ENCODE measurements at regions not wholly inside any gene's neighbourhood (a gene's known extent, or its start where the extent isn't known, plus 50 kb on each side); places are given as distances from the start of the nearest gene placed in this dataset.
"Not testable (repeated sequence)": the region's sequence is repeated elsewhere in the genome, so short reads cannot be mapped to it uniquely, and the experiment has no call there.

- no peak overlapping the region for H3K4me3 Mint-ChIP-seq
- Histone ChIP-seq H3K4me3 (ENCODE audit: control insufficient read depth in 1 of 2, extremely low read depth in 1 of 2, low read length in 1 of 2) (no peak overlapping the region), H3K27me3 (replicated peaks in 1 of 2; ENCODE audit: control insufficient read depth in 2 of 2, extremely low read depth in 1 of 2, insufficient read depth in 2 of 2, low read length in 1 of 2) (no peaks in the 10 kb centered on the region), H3K4me1 (ENCODE audit: control insufficient read depth in 1 of 2, extremely low read depth in 1 of 2, insufficient read depth in 2 of 2, low read length in 2 of 2) (peaks cover 0 to 6% of the 10 kb centered on the region in 2 experiments), H3K27ac (ENCODE audit: low read length) (no peak overlapping the region), H3K36me3 (ENCODE audit: control insufficient read depth in 2 of 2, extremely low read depth in 1 of 2, insufficient read depth in 1 of 2, low read length in 1 of 2) (no peaks in the 10 kb centered on the region), H3K9me3 (no peaks in the 10 kb centered on the region)
- H3K27ac Mint-ChIP-seq: no peak overlapping the region
- H3K27me3 Mint-ChIP-seq: peaks cover 0 to 3% of the 10 kb centered on the region in 2 donors
- DNase-seq (no peak), ATAC-seq (replicated peaks in 1 of 4) (no peak)
- no peaks in the 10 kb centered on the region for H3K9me3 Mint-ChIP-seq
- WGBS (ENCODE audit: insufficient coverage): 100% methylated on average over 1 of the region's 1 CpG
- H3K36me3 Mint-ChIP-seq: no peaks in the 10 kb centered on the region
- POLR2A ChIA-PET: interaction anchor here in 1 of 2 donors (0.6 kb wide), 1 partner anchor 18 kb away, joined by 4 read pairs; no protein-coding TSS in a partner anchor
- H3K4me1 Mint-ChIP-seq: peaks cover 4 to 6% (median 5%) of the 10 kb centered on the region in 3 donors
- CTCF ChIA-PET: interaction anchor here in 1 of 2 donors (0.5 kb wide), 1 partner anchor 45 kb away, joined by 3 read pairs; no protein-coding TSS in a partner anchor
Measured at GRCh38 chr3:187888701-187889100, 143.4 kb upstream of the BCL6 start.

- Histone ChIP-seq H3K4me1 (ENCODE audit: control insufficient read depth in 1 of 2, extremely low read depth in 1 of 2, insufficient read depth in 2 of 2, low read length in 2 of 2) (peaks cover 0 to 6% of the 10 kb centered on the region in 2 experiments), H3K9me3 (no peaks in the 10 kb centered on the region), H3K27ac (ENCODE audit: low read length) (no peak overlapping the region), H3K4me3 (ENCODE audit: control insufficient read depth in 1 of 2, extremely low read depth in 1 of 2, low read length in 1 of 2) (no peak overlapping the region), H3K36me3 (ENCODE audit: control insufficient read depth in 2 of 2, extremely low read depth in 1 of 2, insufficient read depth in 1 of 2, low read length in 1 of 2) (no peaks in the 10 kb centered on the region), H3K27me3 (replicated peaks in 1 of 2; ENCODE audit: control insufficient read depth in 2 of 2, extremely low read depth in 1 of 2, insufficient read depth in 2 of 2, low read length in 1 of 2) (no peaks in the 10 kb centered on the region)
- ATAC-seq (replicated peaks in 1 of 4) (no peak), DNase-seq (no peak)
- ChIA-PET CTCF (no interaction called here), POLR2A (no interaction called here)
- Mint-ChIP-seq H3K36me3 (no peaks in the 10 kb centered on the region), H3K4me3 (no peak overlapping the region), H3K9me3 (no peaks in the 10 kb centered on the region), H3K27me3 (peaks cover 0 to 3% of the 10 kb centered on the region in 2 donors), H3K4me1 (peaks cover 4 to 6% (median 5%) of the 10 kb centered on the region in 3 donors), H3K27ac (no peak overlapping the region)
- 94% methylated on average over 2 of the region's 4 CpGs for WGBS (ENCODE audit: insufficient coverage)
Measured at GRCh38 chr3:187889106-187889505, 143.8 kb upstream of the BCL6 start.

DNA sequence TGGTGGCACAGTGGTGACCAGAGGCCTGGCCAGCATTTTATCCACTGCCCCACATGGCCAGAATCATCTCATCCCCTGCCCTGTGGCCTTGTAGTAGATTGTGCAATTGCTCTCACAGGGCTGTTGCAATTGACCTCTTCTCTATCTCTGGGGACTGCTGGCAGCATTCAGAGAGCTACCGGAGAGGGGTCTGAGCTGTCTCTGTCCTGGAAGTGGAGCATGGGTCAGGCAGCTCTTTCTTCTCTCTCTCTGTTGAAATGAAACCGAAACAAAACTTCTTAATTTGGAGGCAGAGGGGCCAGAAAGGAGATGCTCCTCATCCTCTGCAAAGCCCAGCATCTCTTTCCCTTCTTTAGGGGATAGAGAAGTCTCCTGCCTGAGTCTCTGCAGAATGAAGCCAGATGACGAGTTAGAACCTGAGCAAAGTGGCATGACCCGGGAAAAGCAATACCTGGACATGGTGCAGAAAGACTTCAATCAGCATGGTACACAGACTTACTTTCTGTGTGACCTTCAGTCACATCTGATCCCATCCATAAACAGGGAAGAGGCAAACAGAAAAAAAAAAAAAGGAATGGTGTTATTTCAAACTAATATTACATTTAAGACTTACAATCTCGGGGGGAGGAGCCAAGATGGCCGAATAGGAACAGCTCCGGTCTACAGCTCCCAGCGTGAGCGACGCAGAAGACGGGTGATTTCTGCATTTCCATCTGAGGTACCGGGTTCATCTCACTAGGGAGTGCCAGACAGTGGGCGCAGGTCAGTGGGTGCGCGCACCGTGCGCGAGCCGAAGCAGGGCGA is 144.5 kb upstream of the BCL6 start:
- no peaks in the 10 kb centered on the region for H3K36me3 Mint-ChIP-seq
- WGBS (ENCODE audit: insufficient coverage): 91% methylated on average over 8 of the region's 20 CpGs
- H3K4me3 ChIP-seq (ENCODE audit: control insufficient read depth in 1 of 2, extremely low read depth in 1 of 2, low read length in 1 of 2): no peak overlapping the region
- no peaks in the 10 kb centered on the region for H3K36me3 ChIP-seq (ENCODE audit: control insufficient read depth in 2 of 2, extremely low read depth in 1 of 2, insufficient read depth in 1 of 2, low read length in 1 of 2)
- no peaks in the 10 kb centered on the region for H3K9me3 Mint-ChIP-seq
- no peak overlapping the region for H3K27ac ChIP-seq (ENCODE audit: low read length)
- H3K4me3 Mint-ChIP-seq: peak overlapping the region in 1 of 3 donors; percentile 31
- H3K27ac Mint-ChIP-seq: no peak overlapping the region
- ChIA-PET CTCF (no interaction called here), POLR2A (no interaction called here)
- H3K4me1 Mint-ChIP-seq: peaks cover 4 to 6% (median 5%) of the 10 kb centered on the region in 3 donors
- H3K27me3 ChIP-seq (replicated peaks in 1 of 2; ENCODE audit: control insufficient read depth in 2 of 2, extremely low read depth in 1 of 2, insufficient read depth in 2 of 2, low read length in 1 of 2): no peaks in the 10 kb centered on the region
- H3K9me3 ChIP-seq: no peaks in the 10 kb centered on the region
- no peak for ATAC-seq (replicated peaks in 1 of 4)
- peaks cover 0 to 3% of the 10 kb centered on the region in 2 donors for H3K27me3 Mint-ChIP-seq
- H3K4me1 ChIP-seq (ENCODE audit: control insufficient read depth in 1 of 2, extremely low read depth in 1 of 2, insufficient read depth in 2 of 2, low read length in 2 of 2): peaks cover 0 to 6% of the 10 kb centered on the region in 2 experiments
- no peak for DNase-seq

GRCh38 chr3:187890405-187890752 is 145.1 kb upstream of the BCL6 start:
- H3K27me3 ChIP-seq (replicated peaks in 1 of 2; ENCODE audit: control insufficient read depth in 2 of 2, extremely low read depth in 1 of 2, insufficient read depth in 2 of 2, low read length in 1 of 2); H3K36me3 Mint-ChIP-seq; H3K4me3 Mint-ChIP-seq; H3K4me3 ChIP-seq (ENCODE audit: control insufficient read depth in 1 of 2, extremely low read depth in 1 of 2, low read length in 1 of 2); H3K4me1 Mint-ChIP-seq; H3K27me3 Mint-ChIP-seq; H3K9me3 ChIP-seq; H3K4me1 ChIP-seq (ENCODE audit: control insufficient read depth in 1 of 2, extremely low read depth in 1 of 2, insufficient read depth in 2 of 2, low read length in 2 of 2); H3K27ac Mint-ChIP-seq; CTCF ChIA-PET; ATAC-seq (replicated peaks in 1 of 4); H3K36me3 ChIP-seq (ENCODE audit: control insufficient read depth in 2 of 2, extremely low read depth in 1 of 2, insufficient read depth in 1 of 2, low read length in 1 of 2); POLR2A ChIA-PET; DNase-seq; H3K9me3 Mint-ChIP-seq; H3K27ac ChIP-seq (ENCODE audit: low read length): not testable (repeated sequence)
- 97% methylated on average over 6 of the region's 15 CpGs for WGBS (ENCODE audit: insufficient coverage)

DNA sequence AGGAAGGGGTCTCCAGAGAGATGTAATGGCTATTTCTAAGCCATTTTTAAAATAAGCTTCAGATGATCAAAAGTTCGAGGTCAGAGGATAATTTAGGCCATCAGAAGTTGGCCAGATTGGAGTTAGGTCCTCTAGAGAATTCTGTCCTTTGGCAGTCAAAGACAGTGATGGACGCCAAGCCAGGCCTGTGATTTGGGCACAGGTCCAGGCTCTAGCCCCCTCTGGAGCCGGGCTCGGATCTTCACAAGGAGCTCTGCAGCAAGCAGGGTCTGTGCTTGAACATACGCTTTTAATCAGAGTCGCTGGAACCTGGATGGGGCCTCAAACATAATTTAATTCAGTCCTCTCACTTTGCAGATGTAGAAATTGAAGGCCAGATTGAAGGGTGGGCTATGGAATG is 151.4 kb upstream of the BCL6 start:
- Mint-ChIP-seq H3K9me3 (no peaks in the 10 kb centered on the region), H3K4me3 (no peak overlapping the region), H3K36me3 (no peaks in the 10 kb centered on the region), H3K4me1 (no peaks in the 10 kb centered on the region), H3K27me3 (no peaks in the 10 kb centered on the region), H3K27ac (no peak overlapping the region)
- ChIA-PET POLR2A (no interaction called here), CTCF (no interaction called here)
- 94% methylated on average over 4 of the region's 6 CpGs for WGBS (ENCODE audit: insufficient coverage)
- Histone ChIP-seq H3K4me1 (ENCODE audit: control insufficient read depth in 1 of 2, extremely low read depth in 1 of 2, insufficient read depth in 2 of 2, low read length in 2 of 2) (no peaks in the 10 kb centered on the region), H3K4me3 (ENCODE audit: control insufficient read depth in 1 of 2, extremely low read depth in 1 of 2, low read length in 1 of 2) (no peak overlapping the region), H3K27me3 (replicated peaks in 1 of 2; ENCODE audit: control insufficient read depth in 2 of 2, extremely low read depth in 1 of 2, insufficient read depth in 2 of 2, low read length in 1 of 2) (no peaks in the 10 kb centered on the region), H3K27ac (ENCODE audit: low read length) (no peak overlapping the region), H3K36me3 (ENCODE audit: control insufficient read depth in 2 of 2, extremely low read depth in 1 of 2, insufficient read depth in 1 of 2, low read length in 1 of 2) (no peaks in the 10 kb centered on the region), H3K9me3 (no peaks in the 10 kb centered on the region)
- ATAC-seq (replicated peaks in 1 of 4) (no peak), DNase-seq (no peak)

DNA sequence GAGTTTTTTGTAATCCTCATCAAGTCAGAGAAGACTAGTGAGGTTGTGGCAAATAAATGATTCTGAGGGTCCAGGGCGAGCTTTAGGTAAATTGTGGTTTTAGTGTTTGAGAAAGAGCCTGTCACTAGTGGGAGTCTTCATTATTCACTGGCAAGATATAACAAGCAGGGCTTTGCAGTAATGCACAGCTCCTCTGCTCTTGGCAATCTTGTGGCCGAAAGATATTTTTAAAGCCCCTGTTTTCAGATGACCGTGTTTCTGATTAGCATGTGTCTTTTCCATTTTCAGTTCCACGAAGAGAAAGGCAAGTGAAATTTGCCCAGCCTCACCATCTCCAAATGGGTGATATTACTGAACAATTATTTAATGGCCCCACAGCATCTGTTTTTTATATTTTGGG is 154.0 kb upstream of the BCL6 start:
- H3K27me3 Mint-ChIP-seq: no peaks in the 10 kb centered on the region
- no peaks in the 10 kb centered on the region for H3K9me3 Mint-ChIP-seq
- Histone ChIP-seq H3K9me3 (no peaks in the 10 kb centered on the region), H3K27ac (ENCODE audit: low read length) (no peak overlapping the region), H3K4me3 (ENCODE audit: control insufficient read depth in 1 of 2, extremely low read depth in 1 of 2, low read length in 1 of 2) (no peak overlapping the region), H3K36me3 (ENCODE audit: control insufficient read depth in 2 of 2, extremely low read depth in 1 of 2, insufficient read depth in 1 of 2, low read length in 1 of 2) (no peaks in the 10 kb centered on the region), H3K4me1 (ENCODE audit: control insufficient read depth in 1 of 2, extremely low read depth in 1 of 2, insufficient read depth in 2 of 2, low read length in 2 of 2) (no peaks in the 10 kb centered on the region), H3K27me3 (replicated peaks in 1 of 2; ENCODE audit: control insufficient read depth in 2 of 2, extremely low read depth in 1 of 2, insufficient read depth in 2 of 2, low read length in 1 of 2) (no peaks in the 10 kb centered on the region)
- no peak for ATAC-seq (replicated peaks in 1 of 4)
- CTCF ChIA-PET: no interaction called here
- 84% methylated on average over 3 of the region's 4 CpGs for WGBS (ENCODE audit: insufficient coverage)
- POLR2A ChIA-PET: no interaction called here
- H3K4me3 Mint-ChIP-seq: no peak overlapping the region
- H3K4me1 Mint-ChIP-seq: no peaks in the 10 kb centered on the region
- DNase-seq: no peak
- no peak overlapping the region for H3K27ac Mint-ChIP-seq
- H3K36me3 Mint-ChIP-seq: no peaks in the 10 kb centered on the region

All from T-cell (primary cell).